ENCODE measurements at regions not wholly inside any gene's neighbourhood (a gene's known extent, or its start where the extent isn't known, plus 50 kb on each side); places are given as distances from the start of the nearest gene placed in this dataset.

GRCh38 chr3:147941969-147942368 lies 532.8 kb downstream of the ZIC1 start:
- intact Hi-C loops (cut with micrococcal nuclease): no loop called here
- Mint-ChIP-seq H3K9me3 (no peaks in the 10 kb centered on the region), H3K36me3 (ENCODE audit: low read depth) (no peaks in the 10 kb centered on the region), H3K27ac (no peak overlapping the region), H3K27me3 (ENCODE audit: insufficient read depth) (no peaks in the 10 kb centered on the region), H3K4me1 (ENCODE audit: low read depth) (no peaks in the 10 kb centered on the region), H3K4me3 (no peak overlapping the region)
- DNase-seq (ENCODE audit: low spot score): no peak

- H3K4me1 Mint-ChIP-seq (ENCODE audit: low read depth): no peaks in the 10 kb centered on the region
- no peak for DNase-seq (ENCODE audit: low spot score)
- intact Hi-C loops (cut with micrococcal nuclease): no loop called here
- no peaks in the 10 kb centered on the region for H3K36me3 Mint-ChIP-seq (ENCODE audit: low read depth)
- H3K27ac Mint-ChIP-seq: no peak overlapping the region
- H3K9me3 Mint-ChIP-seq: no peaks in the 10 kb centered on the region
- H3K27me3 Mint-ChIP-seq (ENCODE audit: insufficient read depth): no peaks in the 10 kb centered on the region
- H3K4me3 Mint-ChIP-seq: no peak overlapping the region
Observed at GRCh38 chr3:147943265-147943945, 534.2 kb downstream of the ZIC1 start.

DNA sequence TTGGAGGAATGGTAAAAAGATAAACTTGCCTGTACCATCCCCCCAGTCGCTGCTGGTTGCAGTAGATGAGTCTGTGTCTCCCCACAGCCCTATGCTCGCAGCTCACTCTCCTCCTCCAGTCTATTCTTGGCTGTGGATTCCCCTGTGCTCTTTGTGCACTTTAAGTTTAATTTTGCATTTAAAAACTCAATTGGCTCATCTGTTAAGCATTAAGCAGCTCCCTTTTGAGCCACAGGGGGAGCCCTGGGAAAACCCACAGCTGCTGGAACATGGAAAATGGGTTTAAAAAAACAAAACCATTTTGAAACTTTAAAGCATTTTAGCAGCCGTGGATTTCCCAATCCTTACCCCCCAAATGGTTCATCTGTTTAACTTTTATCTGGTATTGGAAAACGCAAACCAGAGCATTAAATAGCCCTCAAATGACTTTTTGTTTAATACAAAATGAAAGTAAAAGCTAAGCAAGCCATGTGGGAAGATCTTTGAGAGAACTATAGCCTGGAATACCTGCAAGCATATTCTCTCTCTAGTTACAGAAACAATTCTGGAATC lies 536.9 kb downstream of the ZIC1 start:
- no peaks in the 10 kb centered on the region for H3K36me3 Mint-ChIP-seq (ENCODE audit: low read depth)
- H3K4me3 Mint-ChIP-seq: no peak overlapping the region
- no peaks in the 10 kb centered on the region for H3K4me1 Mint-ChIP-seq (ENCODE audit: low read depth)
- H3K27ac Mint-ChIP-seq: no peak overlapping the region
- H3K27me3 Mint-ChIP-seq (ENCODE audit: insufficient read depth): no peaks in the 10 kb centered on the region
- no peak for DNase-seq (ENCODE audit: low spot score)
- no peaks in the 10 kb centered on the region for H3K9me3 Mint-ChIP-seq
- intact Hi-C loops (cut with micrococcal nuclease): no loop called here

DNA sequence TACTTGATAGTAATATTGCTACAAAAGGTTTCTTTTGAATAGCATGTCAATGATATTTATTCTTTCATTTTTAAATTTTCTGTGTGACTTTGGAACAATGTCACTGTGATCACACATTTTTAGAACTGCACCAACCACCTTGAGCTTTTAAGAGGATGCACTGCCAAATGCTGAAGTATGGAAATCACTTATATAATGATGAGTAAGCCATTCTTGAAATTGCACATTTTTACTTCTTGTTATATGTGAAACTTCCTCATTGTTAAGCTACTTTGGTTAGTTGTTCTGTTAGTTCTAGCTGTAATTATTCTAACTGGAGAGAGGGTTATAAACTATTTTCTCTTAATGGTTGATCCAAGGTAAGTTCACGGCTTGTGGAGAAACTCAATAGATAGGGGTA lies 547.5 kb downstream of the ZIC1 start:
- Mint-ChIP-seq H3K27ac (no peak overlapping the region), H3K4me3 (no peak overlapping the region), H3K36me3 (ENCODE audit: low read depth) (no peaks in the 10 kb centered on the region), H3K9me3 (no peaks in the 10 kb centered on the region), H3K27me3 (ENCODE audit: insufficient read depth) (no peaks in the 10 kb centered on the region), H3K4me1 (ENCODE audit: low read depth) (no peaks in the 10 kb centered on the region)
- intact Hi-C loops (cut with micrococcal nuclease): no loop called here
- DNase-seq (ENCODE audit: low spot score): no peak

GRCh38 chr3:147958754-147959153 lies 549.6 kb downstream of the ZIC1 start:
- intact Hi-C loops (cut with micrococcal nuclease): no loop called here
- no peak overlapping the region for H3K27ac Mint-ChIP-seq

DNA sequence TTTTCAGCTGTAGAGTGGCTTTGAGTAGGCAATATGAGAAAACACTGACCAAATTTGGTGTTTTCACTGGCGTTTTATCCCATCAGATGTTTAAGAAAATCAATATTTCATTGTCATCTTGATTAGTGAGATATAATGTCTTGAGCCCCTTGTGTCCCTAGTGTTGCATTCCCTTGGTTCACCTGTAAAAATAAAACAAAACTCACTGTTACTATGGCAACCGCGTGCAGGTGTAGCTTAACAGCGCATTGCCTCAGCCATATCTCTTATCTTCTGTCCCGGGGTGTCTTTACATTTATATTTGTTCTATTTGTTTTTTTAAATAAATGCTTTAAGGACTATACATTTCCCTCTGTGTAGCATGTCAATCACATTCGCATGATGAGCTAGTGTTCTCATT lies 551.6 kb downstream of the ZIC1 start:
- no peaks in the 10 kb centered on the region for H3K9me3 Mint-ChIP-seq
- H3K4me3 Mint-ChIP-seq: no peak overlapping the region
- H3K27ac Mint-ChIP-seq: no peak overlapping the region
- no peaks in the 10 kb centered on the region for H3K27me3 Mint-ChIP-seq (ENCODE audit: insufficient read depth)
- intact Hi-C loops (cut with micrococcal nuclease): no loop called here
- H3K36me3 Mint-ChIP-seq (ENCODE audit: low read depth): no peaks in the 10 kb centered on the region
- no peaks in the 10 kb centered on the region for H3K4me1 Mint-ChIP-seq (ENCODE audit: low read depth)
- no peak for DNase-seq (ENCODE audit: low spot score)

More at GRCh38 chr3:147958754-147959153, 549.6 kb downstream of the ZIC1 start:
- no peaks in the 10 kb centered on the region for H3K36me3 Mint-ChIP-seq (ENCODE audit: low read depth)
- no peaks in the 10 kb centered on the region for H3K4me1 Mint-ChIP-seq (ENCODE audit: low read depth)
- no peak for DNase-seq (ENCODE audit: low spot score)
- H3K4me3 Mint-ChIP-seq: no peak overlapping the region
- H3K27me3 Mint-ChIP-seq (ENCODE audit: insufficient read depth): no peaks in the 10 kb centered on the region
- H3K9me3 Mint-ChIP-seq: no peaks in the 10 kb centered on the region

GRCh38 chr3:147962408-147963164 lies 553.4 kb downstream of the ZIC1 start:
- Mint-ChIP-seq H3K27me3 (ENCODE audit: insufficient read depth) (no peaks in the 10 kb centered on the region), H3K9me3 (no peaks in the 10 kb centered on the region), H3K27ac (no peak overlapping the region), H3K36me3 (ENCODE audit: low read depth) (no peaks in the 10 kb centered on the region), H3K4me1 (ENCODE audit: low read depth) (no peaks in the 10 kb centered on the region), H3K4me3 (no peak overlapping the region)
- intact Hi-C loops (cut with micrococcal nuclease): no loop called here
- DNase-seq (ENCODE audit: low spot score): no peak

- H3K27me3 Mint-ChIP-seq (ENCODE audit: insufficient read depth): no peaks in the 10 kb centered on the region
- no peaks in the 10 kb centered on the region for H3K36me3 Mint-ChIP-seq (ENCODE audit: low read depth)
- no peaks in the 10 kb centered on the region for H3K4me1 Mint-ChIP-seq (ENCODE audit: low read depth)
- no peak for DNase-seq (ENCODE audit: low spot score)
- no peak overlapping the region for H3K4me3 Mint-ChIP-seq
- intact Hi-C loops (cut with micrococcal nuclease): no loop called here
- H3K27ac Mint-ChIP-seq: no peak overlapping the region
- H3K9me3 Mint-ChIP-seq: no peaks in the 10 kb centered on the region
Observed at GRCh38 chr3:147963711-147964110, 554.5 kb downstream of the ZIC1 start.

- intact Hi-C loops (cut with micrococcal nuclease): no loop called here
- Mint-ChIP-seq H3K27ac (no peak overlapping the region), H3K4me3 (no peak overlapping the region), H3K36me3 (ENCODE audit: low read depth) (no peaks in the 10 kb centered on the region), H3K4me1 (ENCODE audit: low read depth) (no peaks in the 10 kb centered on the region), H3K9me3 (peaks cover 8% of the 10 kb centered on the region), H3K27me3 (ENCODE audit: insufficient read depth) (no peaks in the 10 kb centered on the region)
- DNase-seq (ENCODE audit: low spot score): no peak
Observed at GRCh38 chr3:147975165-147975564, 566.0 kb downstream of the ZIC1 start.

- H3K9me3 Mint-ChIP-seq: peaks cover 8% of the 10 kb centered on the region
- no peaks in the 10 kb centered on the region for H3K4me1 Mint-ChIP-seq (ENCODE audit: low read depth)
- intact Hi-C loops (cut with micrococcal nuclease): no loop called here
- no peak overlapping the region for H3K4me3 Mint-ChIP-seq
- no peaks in the 10 kb centered on the region for H3K27me3 Mint-ChIP-seq (ENCODE audit: insufficient read depth)
- H3K36me3 Mint-ChIP-seq (ENCODE audit: low read depth): no peaks in the 10 kb centered on the region
- H3K27ac Mint-ChIP-seq: no peak overlapping the region
- DNase-seq (ENCODE audit: low spot score): no peak
Observed at GRCh38 chr3:147977001-147977400, 567.8 kb downstream of the ZIC1 start.

DNA sequence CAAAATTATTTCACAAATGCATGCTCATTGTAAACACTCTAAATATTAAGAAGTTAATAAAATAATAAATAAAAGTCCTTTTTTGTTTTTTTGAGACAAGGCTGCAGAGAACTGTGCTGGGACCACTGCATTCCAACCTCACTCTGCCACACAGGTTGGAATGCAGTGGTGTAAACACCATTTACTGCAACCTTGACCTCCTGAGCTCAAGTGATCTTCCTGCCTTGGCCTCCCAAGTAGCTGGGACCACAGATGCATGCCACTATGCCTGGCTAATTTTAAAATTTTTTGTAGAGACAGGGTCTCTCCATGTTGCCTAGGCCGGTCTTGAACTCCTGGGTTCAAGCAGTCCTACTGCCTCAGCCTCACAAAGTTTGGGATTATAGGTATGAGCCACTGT lies 578.4 kb downstream of the ZIC1 start:
- Mint-ChIP-seq H3K4me1 (ENCODE audit: low read depth) (no peaks in the 10 kb centered on the region), H3K27me3 (ENCODE audit: insufficient read depth) (no peaks in the 10 kb centered on the region), H3K36me3 (ENCODE audit: low read depth) (no peaks in the 10 kb centered on the region), H3K27ac (no peak overlapping the region), H3K4me3 (no peak overlapping the region), H3K9me3 (no peaks in the 10 kb centered on the region)
- no peak for DNase-seq (ENCODE audit: low spot score)
- intact Hi-C loops (cut with micrococcal nuclease): no loop called here

DNA sequence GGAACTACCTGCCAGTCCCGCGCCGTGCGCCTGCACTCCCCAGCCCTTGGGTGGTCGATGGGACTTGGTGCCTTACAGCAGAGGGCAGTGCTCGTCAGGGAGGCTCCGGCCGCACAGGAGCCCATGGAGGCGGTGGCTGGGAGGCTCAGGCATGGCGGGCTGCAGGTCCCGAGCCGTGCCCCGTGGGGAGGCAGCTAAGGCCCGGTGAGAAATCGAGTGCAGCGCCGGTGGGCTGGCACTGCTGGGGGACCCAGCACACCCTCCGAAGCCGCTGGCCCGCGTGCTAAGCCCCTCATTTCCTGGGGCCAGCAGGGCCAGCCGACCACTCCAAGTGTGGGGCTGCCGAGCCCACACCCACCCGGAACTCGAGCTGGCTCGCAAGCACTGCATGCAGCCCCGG lies 580.2 kb downstream of the ZIC1 start:
- DNase-seq (ENCODE audit: low spot score): no peak
- H3K4me1 Mint-ChIP-seq (ENCODE audit: low read depth): no peaks in the 10 kb centered on the region
- H3K36me3 Mint-ChIP-seq (ENCODE audit: low read depth): no peaks in the 10 kb centered on the region
- no peaks in the 10 kb centered on the region for H3K27me3 Mint-ChIP-seq (ENCODE audit: insufficient read depth)
- intact Hi-C loops (cut with micrococcal nuclease): no loop called here
- H3K27ac Mint-ChIP-seq: no peak overlapping the region
- H3K9me3 Mint-ChIP-seq: no peaks in the 10 kb centered on the region
- H3K4me3 Mint-ChIP-seq: no peak overlapping the region

GRCh38 chr3:148002705-148003205 lies 593.6 kb downstream of the ZIC1 start:
- Mint-ChIP-seq H3K27ac (no peak overlapping the region), H3K36me3 (ENCODE audit: low read depth) (no peaks in the 10 kb centered on the region), H3K4me3 (no peak overlapping the region), H3K27me3 (ENCODE audit: insufficient read depth) (no peaks in the 10 kb centered on the region), H3K9me3 (no peaks in the 10 kb centered on the region), H3K4me1 (ENCODE audit: low read depth) (no peaks in the 10 kb centered on the region)
- no peak for DNase-seq (ENCODE audit: low spot score)
- intact Hi-C loops (cut with micrococcal nuclease): no loop called here
